ENCODE measurements at regions not wholly inside any gene's neighbourhood (a gene's known extent, or its start where the extent isn't known, plus 50 kb on each side); places are given as distances from the start of the nearest gene placed in this dataset.

- TF ChIP-seq MYC (IDR thresholded peaks at IDR 0.05; ENCODE audit: low read depth, low read length) = no peak
- TF ChIP-seq POLR2A (IDR thresholded peaks at IDR 0.05; ENCODE audit: extremely low read depth, insufficient read length) = no peak
- TF ChIP-seq MAX (IDR thresholded peaks at IDR 0.05; ENCODE audit: low read depth, low read length) = no peak
- TF ChIP-seq CTCF (IDR thresholded peaks at IDR 0.05; ENCODE audit: low read depth, low read length) = no peak
- DNase-seq (ENCODE audit: low read depth) = no peak
- H3K4me3 ChIP-seq (ENCODE audit: low read depth, low read length) = no peak overlapping the region
These were observed 343.8 kb upstream of the NAV3 start for GRCh38 chr12:77486872-77487271.

DNA sequence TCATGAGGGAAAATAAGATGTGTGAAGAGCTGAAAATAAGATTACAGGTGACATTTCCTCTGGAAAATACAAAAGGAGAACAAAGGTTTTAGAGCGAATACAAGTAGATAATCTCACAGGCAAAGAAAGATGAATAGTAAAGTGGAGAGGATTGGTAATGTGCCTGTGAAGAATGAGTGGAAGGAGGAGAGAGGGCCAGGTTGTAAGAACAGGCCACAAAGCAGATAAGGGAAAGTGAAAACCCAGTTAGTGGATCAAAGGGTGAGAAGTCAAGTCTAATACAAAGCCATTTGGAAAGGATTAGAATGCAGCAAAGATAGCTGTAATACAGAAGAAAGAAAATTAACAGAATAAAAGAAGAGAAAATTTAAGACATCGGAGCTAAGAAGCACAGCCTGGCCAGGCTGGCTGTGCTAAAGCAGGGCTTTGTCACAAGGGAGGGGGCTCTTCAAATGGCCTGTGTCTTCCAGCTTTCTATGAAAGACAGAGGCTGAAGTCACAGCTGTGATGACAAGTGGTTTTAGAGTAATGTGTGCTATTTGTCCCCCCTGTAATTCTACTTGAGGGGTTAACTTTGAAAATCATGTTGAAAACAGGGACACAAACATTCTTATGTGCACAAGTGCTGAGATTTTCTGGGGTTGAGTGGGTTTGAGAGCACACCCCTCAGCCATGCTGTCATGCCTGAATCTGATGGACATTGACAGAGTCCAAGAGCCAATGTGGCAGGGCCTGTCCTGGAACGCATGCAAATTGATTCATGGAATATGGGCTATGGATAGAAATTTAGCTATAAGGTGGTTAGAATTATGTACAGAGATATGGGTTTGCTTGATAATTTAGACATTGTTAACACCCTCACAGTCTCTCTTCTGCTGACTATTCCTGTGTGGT lies 344.5 kb upstream of the NAV3 start:
- TF ChIP-seq MYC (IDR thresholded peaks at IDR 0.05; ENCODE audit: low read depth, low read length) (no peak), POLR2A (IDR thresholded peaks at IDR 0.05; ENCODE audit: extremely low read depth, insufficient read length) (no peak), CTCF (IDR thresholded peaks at IDR 0.05; ENCODE audit: low read depth, low read length) (no peak), MAX (IDR thresholded peaks at IDR 0.05; ENCODE audit: low read depth, low read length) (no peak)
- no peak overlapping the region for H3K4me3 ChIP-seq (ENCODE audit: low read depth, low read length)
- DNase-seq (ENCODE audit: low read depth) = no peak

GRCh38 chr12:77481687-77482086 lies 349.0 kb upstream of the NAV3 start:
- no peak overlapping the region for H3K4me3 ChIP-seq (ENCODE audit: low read depth, low read length)
- TF ChIP-seq MYC (IDR thresholded peaks at IDR 0.05; ENCODE audit: low read depth, low read length) = no peak
- TF ChIP-seq POLR2A (IDR thresholded peaks at IDR 0.05; ENCODE audit: extremely low read depth, insufficient read length) = no peak
- TF ChIP-seq MAX (IDR thresholded peaks at IDR 0.05; ENCODE audit: low read depth, low read length) = no peak
- no peak for TF ChIP-seq CTCF (IDR thresholded peaks at IDR 0.05; ENCODE audit: low read depth, low read length)
- DNase-seq (ENCODE audit: low read depth) = no peak

DNA sequence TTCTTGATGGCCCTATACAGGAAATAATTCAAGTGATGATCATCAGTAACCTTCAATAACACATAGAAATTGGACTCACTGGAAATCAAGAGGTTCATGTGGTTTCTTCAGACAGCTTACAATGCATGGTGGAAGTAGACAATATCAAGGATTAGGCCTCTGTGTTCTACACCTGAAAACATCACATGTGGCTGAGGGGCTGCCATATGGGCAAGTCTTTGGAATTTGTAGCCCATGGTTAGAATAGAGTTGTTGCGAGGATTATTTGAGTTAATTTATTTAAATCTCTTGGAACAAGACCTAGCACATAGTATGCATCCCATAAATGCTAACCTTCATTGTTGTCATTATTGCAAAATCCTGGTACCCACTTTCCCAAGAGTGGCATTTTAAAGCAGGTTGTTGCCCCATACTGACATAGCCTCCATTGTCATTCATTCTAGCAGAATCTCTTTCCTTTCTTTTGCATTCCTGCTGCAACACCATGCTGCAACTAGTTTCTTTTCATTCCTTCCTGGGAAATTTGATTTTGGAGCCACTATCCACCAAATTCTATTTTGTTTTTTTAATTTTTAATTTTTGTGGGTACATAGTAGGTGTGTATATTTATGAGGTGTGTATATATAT lies 352.7 kb upstream of the NAV3 start:
- TF ChIP-seq POLR2A (IDR thresholded peaks at IDR 0.05; ENCODE audit: extremely low read depth, insufficient read length) (no peak), MYC (IDR thresholded peaks at IDR 0.05; ENCODE audit: low read depth, low read length) (no peak), MAX (IDR thresholded peaks at IDR 0.05; ENCODE audit: low read depth, low read length) (no peak), CTCF (IDR thresholded peaks at IDR 0.05; ENCODE audit: low read depth, low read length) (no peak)
- no peak for DNase-seq (ENCODE audit: low read depth)

GRCh38 chr12:77471801-77472200 lies 358.9 kb upstream of the NAV3 start:
- no peak for DNase-seq (ENCODE audit: low read depth)
- H3K4me3 ChIP-seq (ENCODE audit: low read depth, low read length) = no peak overlapping the region
- TF ChIP-seq POLR2A (IDR thresholded peaks at IDR 0.05; ENCODE audit: extremely low read depth, insufficient read length) (no peak), MYC (IDR thresholded peaks at IDR 0.05; ENCODE audit: low read depth, low read length) (no peak), MAX (IDR thresholded peaks at IDR 0.05; ENCODE audit: low read depth, low read length) (no peak), CTCF (IDR thresholded peaks at IDR 0.05; ENCODE audit: low read depth, low read length) (no peak)

More for the DNA sequence above, 352.7 kb upstream of the NAV3 start:
- H3K4me3 ChIP-seq (ENCODE audit: low read depth, low read length) = no peak overlapping the region
